ENCODE measurements at regions not wholly inside any gene's neighbourhood (a gene's known extent, or its start where the extent isn't known, plus 50 kb on each side); places are given as distances from the start of the nearest gene placed in this dataset.

- TF ChIP-seq CTCF (IDR thresholded peaks at IDR 0.05; ENCODE audit: low read depth, low read length), result no peak
- H3K4me3 ChIP-seq (ENCODE audit: low read depth, low read length), result no peak overlapping the region
Measured at GRCh38 chr17:36682773-36683172, 81.4 kb downstream of the MRM1 start.

- no peak overlapping the region for H3K4me3 ChIP-seq (ENCODE audit: low read depth, low read length)
- no peak for TF ChIP-seq CTCF (IDR thresholded peaks at IDR 0.05; ENCODE audit: low read depth, low read length)
Measured at GRCh38 chr17:36683387-36683786, 82.0 kb downstream of the MRM1 start.

GRCh38 chr17:36684134-36684533 lies 82.8 kb downstream of the MRM1 start:
- no peak overlapping the region for H3K4me3 ChIP-seq (ENCODE audit: low read depth, low read length)
- TF ChIP-seq CTCF (IDR thresholded peaks at IDR 0.05; ENCODE audit: low read depth, low read length), result no peak

GRCh38 chr17:36686123-36686669 lies 84.8 kb downstream of the MRM1 start:
- no peak overlapping the region for H3K4me3 ChIP-seq (ENCODE audit: low read depth, low read length)
- TF ChIP-seq CTCF (IDR thresholded peaks at IDR 0.05; ENCODE audit: low read depth, low read length), result no peak

GRCh38 chr17:36687736-36688135 lies 86.4 kb downstream of the MRM1 start:
- H3K4me3 ChIP-seq (ENCODE audit: low read depth, low read length), result no peak overlapping the region
- no peak for TF ChIP-seq CTCF (IDR thresholded peaks at IDR 0.05; ENCODE audit: low read depth, low read length)

- no peak overlapping the region for H3K4me3 ChIP-seq (ENCODE audit: low read depth, low read length)
- no peak for TF ChIP-seq CTCF (IDR thresholded peaks at IDR 0.05; ENCODE audit: low read depth, low read length)
Measured at GRCh38 chr17:36689089-36689667, 87.8 kb downstream of the MRM1 start.

GRCh38 chr17:36690190-36690589 lies 88.8 kb downstream of the MRM1 start:
- H3K4me3 ChIP-seq (ENCODE audit: low read depth, low read length), result no peak overlapping the region
- TF ChIP-seq CTCF (IDR thresholded peaks at IDR 0.05; ENCODE audit: low read depth, low read length), result no peak
